ENCODE measurements at regions not wholly inside any gene's neighbourhood (a gene's known extent, or its start where the extent isn't known, plus 50 kb on each side); places are given as distances from the start of the nearest gene placed in this dataset.

- no peak for ATAC-seq (ENCODE audit: low FRiP score in 2 of 2)
- 88 to 93% methylated on average over 1 of the region's 1 CpG for WGBS, 2 donors
- H3K4me3 ChIP-seq = no peak overlapping the region
These were observed 297.8 kb upstream of the GYPC start for GRCh38 chr2:126358122-126358521.

GRCh38 chr2:126359494-126359893 is 296.5 kb upstream of the GYPC start:
- no peak overlapping the region for H3K27ac ChIP-seq
- no peaks in the 10 kb centered on the region for H3K36me3 ChIP-seq
- H3K4me3 ChIP-seq = no peak overlapping the region
- DNase-seq (no peak), ATAC-seq (ENCODE audit: low FRiP score in 2 of 2) (peak in 1 of 2 donors; percentile 53)
- no peaks in the 10 kb centered on the region for H3K27me3 ChIP-seq
- H3K4me1 ChIP-seq = no peaks in the 10 kb centered on the region
- H3K9me3 ChIP-seq = no peaks in the 10 kb centered on the region
- TF ChIP-seq CTCF (IDR thresholded peaks at IDR 0.05) (peak in 1 of 6 experiments; percentile 38), POLR2AphosphoS5 (IDR thresholded peaks at IDR 0.05) (no peak), POLR2A (IDR thresholded peaks at IDR 0.05) (no peak)

More at GRCh38 chr2:126358122-126358521, 297.8 kb upstream of the GYPC start:
- Histone ChIP-seq H3K27ac (no peak overlapping the region), H3K27me3 (no peaks in the 10 kb centered on the region), H3K9me3 (no peaks in the 10 kb centered on the region), H3K4me1 (no peaks in the 10 kb centered on the region), H3K36me3 (no peaks in the 10 kb centered on the region)
- no peak for TF ChIP-seq CTCF (IDR thresholded peaks at IDR 0.05)
- TF ChIP-seq EP300 (IDR thresholded peaks at IDR 0.05) = no peak
- TF ChIP-seq POLR2AphosphoS5 (IDR thresholded peaks at IDR 0.05) = no peak
- no peak for TF ChIP-seq POLR2A (IDR thresholded peaks at IDR 0.05)
- DNase-seq = no peak

- Histone ChIP-seq H3K9me3 (no peaks in the 10 kb centered on the region), H3K27me3 (no peaks in the 10 kb centered on the region), H3K4me1 (peaks cover 0 to 2% (median 0%) of the 10 kb centered on the region in 4 donors), H3K27ac (no peak overlapping the region), H3K36me3 (no peaks in the 10 kb centered on the region), H3K4me3 (no peak overlapping the region)
- 77 to 80% methylated on average over 3 of the region's 3 CpGs for WGBS, 2 donors
- DNase-seq (no peak), ATAC-seq (ENCODE audit: low FRiP score in 2 of 2) (no peak)
- TF ChIP-seq POLR2AphosphoS5 (IDR thresholded peaks at IDR 0.05) = no peak
- no peak for TF ChIP-seq CTCF (IDR thresholded peaks at IDR 0.05)
- no peak for TF ChIP-seq POLR2A (IDR thresholded peaks at IDR 0.05)
- TF ChIP-seq EP300 (IDR thresholded peaks at IDR 0.05) = no peak
These were observed 288.6 kb upstream of the GYPC start for GRCh38 chr2:126367361-126367760.

- no peak for TF ChIP-seq CTCF (IDR thresholded peaks at IDR 0.05)
- TF ChIP-seq POLR2AphosphoS5 (IDR thresholded peaks at IDR 0.05) = no peak
- TF ChIP-seq EP300 (IDR thresholded peaks at IDR 0.05) = no peak
- TF ChIP-seq POLR2A (IDR thresholded peaks at IDR 0.05) = no peak
- Histone ChIP-seq H3K4me3 (no peak overlapping the region), H3K27me3 (no peaks in the 10 kb centered on the region), H3K36me3 (no peaks in the 10 kb centered on the region), H3K27ac (no peak overlapping the region), H3K9me3 (no peaks in the 10 kb centered on the region), H3K4me1 (peaks cover 0 to 2% (median 0%) of the 10 kb centered on the region in 4 donors)
- DNase-seq = no peak
- ATAC-seq (ENCODE audit: low FRiP score in 2 of 2) = peak in 1 of 2 donors; percentile 50
- 55 to 86% methylated on average over 2 of the region's 2 CpGs for WGBS, 2 donors
These were observed 287.2 kb upstream of the GYPC start for GRCh38 chr2:126368758-126369157.

GRCh38 chr2:126370201-126370600 is 285.8 kb upstream of the GYPC start:
- no peak overlapping the region for H3K4me3 ChIP-seq
- no peaks in the 10 kb centered on the region for H3K36me3 ChIP-seq
- H3K27ac ChIP-seq = no peak overlapping the region
- 93 to 98% methylated on average over 2 of the region's 2 CpGs for WGBS, 2 donors
- peaks cover 0 to 2% (median 0%) of the 10 kb centered on the region in 4 donors for H3K4me1 ChIP-seq
- TF ChIP-seq CTCF (IDR thresholded peaks at IDR 0.05) (no peak), POLR2A (IDR thresholded peaks at IDR 0.05) (no peak), POLR2AphosphoS5 (IDR thresholded peaks at IDR 0.05) (no peak)
- H3K9me3 ChIP-seq = no peaks in the 10 kb centered on the region
- DNase-seq = no peak
- H3K27me3 ChIP-seq = no peaks in the 10 kb centered on the region
- ATAC-seq (ENCODE audit: low FRiP score in 2 of 2) = peak in 1 of 2 donors; percentile 56
